IPS-18c (cell line): ENCODE measurements at regions not wholly inside any gene's neighbourhood (a gene's known extent, or its start where the extent isn't known, plus 50 kb on each side); places are given as distances from the start of the nearest gene placed in this dataset.
"Not testable (repeated sequence)": the region's sequence is repeated elsewhere in the genome, so short reads cannot be mapped to it uniquely, and the experiment has no call there.

ENCODE experiments used
- H3K4me3 ChIP-seq: 2 replicates; pipeline ENCODE4 v1.7.0; 2013; ENCODE audit warnings: low read depth, mild to moderate bottlenecking, low read length, moderate library complexity; ENCODE audit not compliant: insufficient read depth
- H3K9me3 ChIP-seq: one replicate; pipeline ENCODE4 v1.6.1; 2013; ENCODE audit warnings: mild to moderate bottlenecking, low read length, moderate library complexity; ENCODE audit not compliant: control insufficient read depth, insufficient read depth

DNA sequence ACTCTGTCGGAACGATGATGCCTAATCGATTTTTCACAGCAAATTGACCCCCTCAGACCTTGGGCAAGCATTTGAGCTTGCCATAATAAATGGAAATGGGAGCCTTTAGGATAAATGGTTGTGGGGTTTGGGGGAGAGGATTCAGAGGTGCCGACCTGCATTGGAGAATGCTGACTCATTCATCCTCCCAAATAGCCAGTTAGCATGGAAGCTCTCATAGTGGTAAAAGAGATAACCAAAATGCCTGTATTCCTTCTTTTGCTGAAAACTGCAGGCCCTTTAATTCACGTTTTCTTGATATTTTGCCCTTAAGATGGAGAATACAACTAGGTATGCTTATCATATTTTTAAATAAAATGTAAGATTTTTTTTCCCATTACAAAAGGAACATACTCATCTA is 392.6 kb upstream of the DEPDC1 start:
- no peak overlapping the region for H3K4me3 ChIP-seq
- H3K9me3 ChIP-seq: no peaks in the 10 kb centered on the region

DNA sequence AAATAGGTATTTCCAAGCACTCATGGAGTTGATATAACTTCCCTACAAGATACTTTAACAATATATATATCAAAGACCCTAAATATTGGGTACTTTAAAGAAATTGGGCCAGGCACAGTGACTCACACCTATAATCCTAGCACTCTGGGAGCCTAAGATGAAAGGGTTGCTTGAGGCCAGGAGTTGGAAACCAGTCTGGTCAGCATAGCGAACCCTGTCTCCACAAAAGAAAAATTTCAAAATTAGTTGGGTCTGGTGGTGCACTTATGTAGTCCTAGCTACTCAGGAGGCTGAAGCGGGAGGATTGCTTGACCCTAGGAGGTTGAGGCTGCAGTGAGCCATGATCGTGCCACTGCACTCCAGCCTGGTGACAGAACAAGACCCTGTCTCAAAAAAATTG is 393.9 kb upstream of the DEPDC1 start:
- H3K9me3 ChIP-seq: no peaks in the 10 kb centered on the region
- no peak overlapping the region for H3K4me3 ChIP-seq

DNA sequence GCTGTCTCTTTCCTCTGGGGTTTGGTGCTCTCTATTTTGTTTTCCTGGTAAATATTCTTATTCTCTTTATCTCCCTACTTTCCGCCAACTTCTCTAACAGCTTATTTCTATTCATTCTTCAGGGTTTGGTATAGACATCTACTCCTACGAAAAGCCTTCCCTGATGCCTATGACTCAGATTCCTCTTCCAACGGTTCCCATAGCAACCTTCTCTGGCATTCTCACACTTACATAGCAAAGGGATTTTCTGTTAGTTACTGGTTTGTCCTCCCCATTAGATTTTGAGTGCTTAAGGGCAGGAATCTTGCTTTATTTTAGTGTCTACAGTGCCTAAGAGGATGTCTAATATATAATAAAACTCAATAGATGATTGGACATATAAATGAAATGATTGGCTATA is 407.6 kb upstream of the DEPDC1 start:
- no peak overlapping the region for H3K4me3 ChIP-seq

DNA sequence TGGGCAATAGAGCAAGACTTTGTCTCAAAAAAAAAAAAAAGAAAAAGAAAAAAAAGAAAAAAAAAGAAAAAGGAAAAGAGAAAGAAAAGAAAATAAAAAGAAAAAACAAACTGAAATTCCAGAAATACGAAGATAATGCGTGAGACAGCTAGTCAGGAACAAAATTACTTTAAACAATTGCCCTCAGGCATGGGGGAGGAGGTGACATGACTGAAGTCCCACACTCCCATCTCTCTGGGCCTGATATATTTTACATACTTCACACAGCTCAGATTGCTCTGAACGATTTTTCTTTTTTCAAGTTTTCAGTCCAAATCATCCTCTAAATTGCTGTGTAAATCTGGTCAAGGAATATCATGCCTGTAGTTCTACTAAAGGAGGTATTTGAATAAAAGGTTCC is 409.5 kb upstream of the DEPDC1 start:
- no peak overlapping the region for H3K4me3 ChIP-seq
- H3K9me3 ChIP-seq: no peaks in the 10 kb centered on the region

More for the DNA sequence above, 407.6 kb upstream of the DEPDC1 start:
- H3K9me3 ChIP-seq: no peaks in the 10 kb centered on the region

DNA sequence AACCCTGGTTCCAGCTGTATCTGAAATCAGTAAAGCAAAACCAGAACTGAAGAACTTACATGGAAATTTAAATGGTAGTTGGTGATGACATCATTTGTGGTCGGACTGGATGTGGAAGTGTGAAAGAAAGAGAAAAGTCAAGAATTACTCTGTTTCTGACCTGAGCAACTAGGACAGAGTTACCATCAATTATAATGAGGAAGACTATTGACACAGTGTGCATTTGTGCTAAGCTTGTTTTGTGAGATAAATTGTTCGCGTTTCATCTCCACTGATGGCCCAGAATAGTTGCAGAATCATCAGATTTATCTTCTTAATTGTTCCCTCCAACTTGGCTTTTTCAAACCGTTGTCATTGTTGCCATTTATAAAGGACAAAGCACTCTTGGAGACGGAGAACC is 410.6 kb upstream of the DEPDC1 start:
- Histone ChIP-seq H3K9me3 (no peaks in the 10 kb centered on the region), H3K4me3 (no peak overlapping the region)

DNA sequence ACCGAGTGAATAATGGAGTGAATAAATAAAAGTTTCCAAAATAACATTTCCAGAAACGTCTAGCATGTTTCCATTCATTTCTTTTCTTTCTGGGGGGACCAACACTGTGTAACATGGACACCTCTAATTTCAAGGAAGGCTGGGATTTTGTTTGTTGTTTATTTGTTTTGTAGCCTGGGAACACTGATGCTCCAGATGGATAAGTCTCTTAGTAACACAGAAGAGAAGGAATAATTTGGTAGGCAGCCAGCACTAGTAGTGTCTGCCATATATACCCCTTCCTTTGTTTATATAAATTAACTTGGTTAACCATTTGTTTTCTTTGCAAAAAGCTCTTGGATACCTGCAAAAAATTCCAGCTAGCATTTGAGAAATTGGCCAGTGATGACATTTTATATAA is 411.4 kb upstream of the DEPDC1 start:
- no peaks in the 10 kb centered on the region for H3K9me3 ChIP-seq

DNA sequence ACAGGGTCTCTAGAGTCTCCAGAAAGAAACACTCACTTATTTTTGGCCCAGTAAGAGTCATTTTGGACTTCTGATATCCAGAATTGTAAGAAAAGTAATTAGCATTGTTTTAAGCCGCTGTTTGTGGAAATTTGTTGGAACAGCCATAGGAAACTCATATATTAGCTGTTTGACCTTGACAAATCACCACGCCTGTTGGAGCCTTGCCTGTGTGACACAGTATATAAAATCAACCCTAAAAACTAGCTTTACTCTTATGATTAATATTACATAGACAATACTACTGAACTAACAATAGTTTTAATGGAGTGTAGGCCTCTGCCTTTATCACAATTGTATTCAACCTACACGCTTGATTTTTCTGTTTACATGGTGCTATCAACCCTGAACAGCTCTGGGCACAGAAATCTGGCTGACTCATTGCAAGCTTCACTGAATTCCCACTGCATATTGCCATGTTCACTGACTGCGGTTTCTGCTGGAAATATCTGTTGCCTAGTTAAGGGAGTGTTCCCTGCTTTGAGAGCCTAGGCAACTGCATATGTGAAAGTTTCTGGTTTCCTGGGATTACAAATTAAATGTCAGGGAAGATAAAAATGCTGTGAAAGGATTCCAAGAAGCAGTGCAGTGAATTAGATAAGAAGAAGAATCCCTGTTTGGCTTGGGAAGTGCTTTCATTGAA is 419.5 kb upstream of the DEPDC1 start:
- no peaks in the 10 kb centered on the region for H3K9me3 ChIP-seq
- no peak overlapping the region for H3K4me3 ChIP-seq

More for the DNA sequence above, 411.4 kb upstream of the DEPDC1 start:
- no peak overlapping the region for H3K4me3 ChIP-seq

DNA sequence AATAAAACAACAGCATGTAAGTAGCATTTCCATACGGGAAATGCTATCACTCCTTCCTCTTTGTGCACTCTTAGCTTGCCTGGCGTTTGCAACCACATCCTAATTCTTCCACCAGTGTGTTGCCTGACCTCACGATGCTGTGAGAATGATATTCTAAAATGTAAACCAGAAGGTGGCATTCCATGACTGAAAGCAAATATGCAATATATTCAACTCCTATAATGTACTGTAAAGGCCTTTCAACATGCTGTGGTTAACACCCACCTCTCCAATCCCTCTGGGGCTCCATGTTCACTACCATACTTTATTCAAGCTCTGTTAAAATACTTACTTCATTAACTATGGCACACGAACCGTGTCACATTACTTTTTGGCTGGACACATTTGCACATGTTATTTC is 420.6 kb upstream of the DEPDC1 start:
- no peak overlapping the region for H3K4me3 ChIP-seq
- H3K9me3 ChIP-seq: no peaks in the 10 kb centered on the region

DNA sequence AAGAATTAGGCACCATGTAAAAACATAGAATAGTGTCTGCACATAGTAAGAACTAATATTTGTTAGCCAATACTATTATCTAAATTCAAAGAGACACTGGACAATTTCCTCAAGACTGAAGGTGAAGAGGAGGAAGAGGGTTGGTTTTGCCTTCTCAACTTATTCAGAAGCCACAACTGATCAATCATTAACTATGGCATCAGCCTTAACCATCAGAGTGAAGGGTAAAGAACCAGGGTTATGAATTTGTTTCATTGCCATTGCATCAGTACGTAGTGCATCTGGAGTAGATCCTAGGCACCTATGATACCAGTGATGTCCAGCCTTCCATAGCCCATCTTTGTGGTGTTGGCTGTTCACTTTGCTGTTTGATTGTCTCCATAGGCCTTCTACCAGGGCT is 421.7 kb upstream of the DEPDC1 start:
- H3K9me3 ChIP-seq: peaks cover 3% of the 10 kb centered on the region
- H3K4me3 ChIP-seq: no peak overlapping the region

DNA sequence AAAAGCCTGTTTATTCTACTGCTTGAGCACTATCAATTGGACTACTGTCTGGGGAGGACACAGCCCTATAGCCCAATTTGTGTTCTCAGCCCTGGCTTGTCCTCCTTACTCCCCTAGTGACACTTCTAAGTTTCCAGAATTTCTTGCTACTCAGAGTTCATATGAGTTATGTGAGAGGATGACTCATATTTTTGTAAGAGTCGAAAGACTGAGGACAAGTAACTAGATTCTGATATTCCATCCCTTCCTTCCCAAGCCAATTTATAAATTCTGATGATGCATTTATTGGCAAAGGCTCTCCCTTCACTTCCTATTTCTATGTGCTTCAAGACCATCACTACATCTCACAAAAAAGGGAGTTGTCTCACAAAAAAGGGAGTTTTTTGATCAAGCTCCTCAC is 422.2 kb upstream of the DEPDC1 start:
- no peak overlapping the region for H3K4me3 ChIP-seq
- peaks cover 3% of the 10 kb centered on the region for H3K9me3 ChIP-seq

DNA sequence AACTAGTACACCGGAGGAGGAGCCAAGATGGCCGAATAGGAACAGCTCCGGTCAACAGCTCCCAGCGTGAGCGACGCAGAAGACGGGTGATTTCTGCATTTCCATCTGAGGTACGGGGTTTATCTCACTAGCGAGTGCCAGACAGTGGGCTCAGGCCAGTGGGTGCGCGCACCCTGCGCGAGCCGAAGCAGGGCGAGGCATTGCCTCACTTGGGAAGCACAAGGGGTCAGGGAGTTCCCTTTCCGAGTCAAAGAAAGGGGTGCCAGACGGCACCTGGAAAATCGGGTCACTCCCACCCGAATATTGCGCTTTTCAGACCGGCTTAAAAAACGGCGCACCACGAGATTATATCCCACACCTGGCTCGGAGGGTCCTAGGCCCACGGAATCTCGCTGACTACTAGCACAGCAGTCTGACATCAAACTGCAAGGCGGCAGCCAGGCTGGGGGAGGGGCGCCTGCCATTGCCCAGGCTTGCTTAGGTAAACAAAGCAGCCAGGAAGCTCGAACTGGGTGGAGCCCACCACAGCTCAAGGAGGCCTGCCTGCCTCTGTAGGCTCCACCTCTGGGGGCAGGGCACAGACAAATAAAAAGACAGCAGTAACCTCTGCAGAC is 426.7 kb upstream of the DEPDC1 start:
- not testable (repeated sequence) for H3K4me3 ChIP-seq, H3K9me3 ChIP-seq

DNA sequence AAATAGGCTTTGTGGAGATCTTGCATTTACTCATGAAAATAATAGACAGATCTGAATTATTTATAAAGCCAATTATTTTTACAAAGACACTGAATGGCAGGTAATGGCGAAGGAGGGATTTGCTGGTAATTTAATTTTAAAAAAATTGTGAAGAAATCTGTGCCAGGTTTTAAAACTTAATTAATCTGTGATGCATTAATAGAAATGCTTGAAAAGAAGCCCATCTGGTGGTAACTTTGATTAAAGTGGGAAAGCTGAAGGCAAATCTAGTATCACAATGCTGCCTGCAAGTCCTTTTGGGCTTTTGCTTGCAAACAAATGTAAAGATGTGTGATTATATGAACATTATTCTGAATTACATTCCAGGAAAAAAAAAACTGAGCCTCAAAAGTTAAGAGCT is 433.2 kb upstream of the DEPDC1 start:
- Histone ChIP-seq H3K9me3 (no peaks in the 10 kb centered on the region), H3K4me3 (no peak overlapping the region)

DNA sequence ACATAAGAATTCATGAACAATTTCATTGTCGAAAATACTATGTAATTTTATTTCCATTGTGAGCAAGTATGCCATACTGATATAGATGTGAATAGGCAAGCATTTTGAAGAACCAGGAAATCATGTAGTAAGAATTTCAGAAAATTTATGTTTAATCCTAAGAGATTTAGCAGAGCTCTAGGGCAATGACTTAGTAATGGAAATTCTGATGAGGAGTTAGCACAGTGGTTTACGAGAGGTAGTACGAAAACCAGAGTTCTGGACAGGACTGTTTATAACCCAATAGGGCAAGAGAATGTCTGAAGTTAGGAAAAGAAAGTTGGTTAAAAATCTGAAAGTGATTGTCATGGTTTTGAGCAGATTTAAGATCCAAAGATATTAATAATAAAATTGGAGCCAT is 439.6 kb upstream of the DEPDC1 start:
- no peaks in the 10 kb centered on the region for H3K9me3 ChIP-seq
- H3K4me3 ChIP-seq: no peak overlapping the region

DNA sequence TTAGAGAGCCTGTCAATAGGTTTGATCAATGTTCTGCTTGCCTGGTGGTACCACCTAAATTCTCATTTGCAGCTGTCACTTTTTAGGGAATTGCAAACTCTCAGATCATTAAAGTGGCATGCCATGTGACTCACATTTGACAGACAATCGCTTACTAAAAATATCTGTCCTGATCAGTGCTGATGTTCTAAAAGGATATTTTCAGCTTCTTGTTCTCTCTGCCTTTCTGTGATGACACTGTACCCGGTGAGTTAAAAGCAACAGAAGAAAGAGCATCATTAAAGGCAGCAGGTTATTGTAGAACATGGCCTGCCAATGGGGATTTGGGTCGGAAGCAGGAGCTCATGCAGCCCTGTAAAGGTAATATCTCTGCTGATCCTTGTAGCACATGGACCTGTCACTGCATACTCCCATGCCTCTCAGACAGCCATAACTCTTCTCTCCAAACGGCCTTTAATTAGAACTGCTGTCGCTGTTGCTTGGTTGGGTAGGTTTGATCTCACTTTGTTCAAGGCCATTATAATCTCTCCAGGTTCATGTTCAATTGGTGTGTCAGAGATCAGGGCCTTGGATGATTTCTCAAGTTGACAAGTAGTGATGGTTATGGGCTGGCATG is 441.3 kb upstream of the DEPDC1 start:
- no peak overlapping the region for H3K4me3 ChIP-seq

DNA sequence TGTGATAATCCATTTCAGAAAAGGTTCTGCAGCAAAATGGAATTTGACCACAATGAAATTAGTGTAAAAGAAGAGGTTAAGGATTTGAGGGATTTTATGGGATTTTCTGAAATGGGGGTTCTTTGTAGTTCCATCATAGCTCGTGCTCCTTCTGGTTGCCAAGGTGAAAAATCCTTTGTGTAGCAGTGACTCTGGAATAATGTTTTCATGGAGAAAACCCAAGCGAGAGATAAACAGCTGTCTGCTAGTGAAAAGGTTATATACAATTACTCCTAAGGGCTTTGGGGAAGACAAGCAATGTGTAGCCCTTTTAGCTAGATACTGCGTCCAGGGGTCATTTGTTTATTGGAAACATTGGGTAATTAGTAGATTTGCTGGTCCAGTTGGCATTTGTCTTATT is 453.2 kb upstream of the DEPDC1 start:
- H3K4me3 ChIP-seq: no peak overlapping the region
- no peaks in the 10 kb centered on the region for H3K9me3 ChIP-seq

More for the DNA sequence above, 441.3 kb upstream of the DEPDC1 start:
- H3K9me3 ChIP-seq: no peaks in the 10 kb centered on the region

DNA sequence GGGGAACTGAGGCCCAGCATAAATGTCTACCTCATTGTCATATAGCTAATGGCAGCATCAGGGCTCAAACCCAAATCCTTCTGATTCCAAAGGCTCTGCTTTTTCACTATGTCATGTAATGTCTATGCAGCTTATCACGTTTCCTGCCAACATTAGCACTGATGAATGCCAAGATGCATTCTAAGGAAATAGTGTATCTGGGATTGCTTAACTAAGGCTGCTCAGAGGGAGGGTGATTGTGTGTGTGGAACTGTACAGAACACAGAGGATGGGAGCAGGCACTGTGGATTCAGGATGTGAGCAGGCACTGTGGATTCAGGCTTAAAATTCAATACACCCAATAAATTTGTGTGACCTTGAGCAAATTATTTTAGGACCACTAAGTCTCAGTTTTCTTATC is 456.4 kb upstream of the DEPDC1 start:
- Histone ChIP-seq H3K9me3 (no peaks in the 10 kb centered on the region), H3K4me3 (no peak overlapping the region)

DNA sequence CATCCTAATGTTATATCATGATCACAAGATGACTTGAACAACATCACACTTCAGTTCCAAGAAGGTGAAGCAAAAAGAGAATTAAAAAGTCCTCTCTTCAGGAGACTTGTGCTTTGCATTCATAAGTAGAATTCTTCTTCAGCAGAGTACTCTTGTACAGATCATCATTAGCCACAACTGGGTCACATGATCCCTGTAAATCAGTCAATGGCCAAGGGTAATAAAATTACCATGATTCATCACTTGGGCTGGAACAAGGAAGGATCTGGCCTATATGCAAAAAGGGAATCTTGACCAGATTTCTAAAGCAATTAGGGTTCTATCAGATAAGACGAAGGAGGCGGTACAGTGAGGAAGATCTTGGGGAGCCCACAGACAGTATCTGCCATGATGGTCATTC is 458.0 kb upstream of the DEPDC1 start:
- Histone ChIP-seq H3K4me3 (no peak overlapping the region), H3K9me3 (no peaks in the 10 kb centered on the region)

DNA sequence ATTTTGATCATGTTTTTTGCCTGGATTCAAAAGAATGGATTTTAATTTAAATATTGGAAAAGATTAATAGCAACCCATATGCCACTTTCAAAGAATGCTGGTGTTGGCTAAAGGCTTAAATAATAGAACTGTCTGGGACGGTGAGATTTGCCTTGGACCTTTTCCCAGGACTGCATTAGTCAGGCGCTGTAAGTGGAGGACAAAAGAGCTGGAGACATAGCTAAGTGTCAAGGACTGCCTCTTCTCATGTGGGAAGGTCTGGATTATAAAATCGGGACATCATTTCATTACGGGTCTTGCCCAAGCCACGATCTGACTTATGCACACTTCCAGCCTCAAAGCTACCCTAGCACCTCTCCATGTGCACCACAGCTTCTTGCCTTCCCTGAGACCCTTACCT is 458.5 kb upstream of the DEPDC1 start:
- H3K4me3 ChIP-seq: no peak overlapping the region
- no peaks in the 10 kb centered on the region for H3K9me3 ChIP-seq
